CD14-positive monocyte (primary cell): ENCODE measurements at regions not wholly inside any gene's neighbourhood (a gene's known extent, or its start where the extent isn't known, plus 50 kb on each side); places are given as distances from the start of the nearest gene placed in this dataset.

Source experiments
- DNase-seq, 3 donors: peaks; one replicate each; pipeline ENCODE4 v3.0.0-alpha.2; 2011 to 2022
- H2AFZ ChIP-seq: 2 replicates; pipeline ENCODE4 v1.6.0; 2012; ENCODE audit warnings: mild to moderate bottlenecking, low read depth, low read length, inconsistent platforms; ENCODE audit not compliant: insufficient read depth, poor library complexity, severe bottlenecking
- H3K27ac ChIP-seq, 2 donors: 1 replicate in 1 of 2; 2 replicates in 1 of 2; pipeline ENCODE4 v1.5.1; 2012 to 2013; ENCODE audit warnings: low read length in 2 of 2, control low read depth in 1 of 2, inconsistent platforms in 1 of 2, low read depth in 1 of 2, mild to moderate bottlenecking in 1 of 2
- H3K27me3 ChIP-seq, 2 donors: one replicate each; pipeline versions ENCODE4 v1.6.0 to v1.6.1; 2011 to 2013; ENCODE audit warnings: low read length in 2 of 2; ENCODE audit not compliant: control insufficient read depth in 2 of 2, insufficient read depth in 2 of 2
- H3K36me3 ChIP-seq, 2 donors: replicated peaks in 1 of 2; 1 replicate in 1 of 2; 2 replicates in 1 of 2; pipeline versions ENCODE4 v1.5.1 to v1.6.1; 2012 to 2013; ENCODE audit warnings: low read length in 2 of 2, control low read depth in 1 of 2, inconsistent platforms in 1 of 2, mild to moderate bottlenecking in 1 of 2; ENCODE audit not compliant: insufficient read depth in 2 of 2, control insufficient read depth in 1 of 2
- H3K4me1 ChIP-seq, 2 donors: 1 replicate in 1 of 2; 2 replicates in 1 of 2; pipeline versions ENCODE4 v1.5.1 to v1.6.1; 2012 to 2013; ENCODE audit warnings: low read length in 2 of 2, control low read depth in 1 of 2, inconsistent platforms in 1 of 2, mild to moderate bottlenecking in 1 of 2, moderate library complexity in 1 of 2; ENCODE audit not compliant: insufficient read depth in 2 of 2, control insufficient read depth in 1 of 2
- H3K4me2 ChIP-seq: replicated peaks from 2 replicates; pipeline ENCODE3; 2012; ENCODE audit warnings: low read length, moderate library complexity, mild to moderate bottlenecking; ENCODE audit not compliant: poor library complexity, severe bottlenecking; ENCODE audit errors: extremely low read depth
- H3K4me3 ChIP-seq, 3 experiments: fragments of 200-600 bp in 1 of 3; sonication (generic) in 1 of 3; replicated peaks in 1 of 3; 1 replicate in 2 of 3; 2 replicates in 1 of 3; pipeline ENCODE4 v1.5.1; 2011 to 2013; ENCODE audit warnings: low read length in 3 of 3, mild to moderate bottlenecking in 3 of 3, control low read depth in 2 of 3, low read depth in 2 of 3, inconsistent platforms in 1 of 3, moderate library complexity in 1 of 3
- H3K79me2 ChIP-seq: 2 replicates; pipeline ENCODE4 v1.6.0; 2012; ENCODE audit warnings: mild to moderate bottlenecking, control low read depth, inconsistent platforms, low read length, moderate library complexity; ENCODE audit not compliant: insufficient read depth
- H3K9ac ChIP-seq: 2 replicates; pipeline ENCODE4 v1.6.0; 2017; ENCODE audit warnings: low read length, mild to moderate bottlenecking; ENCODE audit not compliant: insufficient read depth, poor library complexity, severe bottlenecking
- H3K9me3 ChIP-seq, 2 donors: replicated peaks in 1 of 2; 1 replicate in 1 of 2; 2 replicates in 1 of 2; pipeline versions ENCODE4 v1.5.1 to v1.6.1; 2012 to 2013; ENCODE audit warnings: low read length in 2 of 2, control low read depth in 1 of 2; ENCODE audit not compliant: control insufficient read depth in 1 of 2, insufficient read depth in 1 of 2
- H4K20me1 ChIP-seq: 2 replicates; pipeline ENCODE4 v1.6.0; 2012; ENCODE audit warnings: mild to moderate bottlenecking, low read length, control low read depth, moderate library complexity; ENCODE audit not compliant: insufficient read depth
- H3K27ac Mint-ChIP-seq, 7 donors: one replicate each; pipeline ENCODE4 v1.8.0; 2020; ENCODE audit warnings: mild to moderate bottlenecking in 7 of 7, mixed read lengths in 7 of 7, moderate library complexity in 6 of 7, inconsistent platforms in 2 of 7
- H3K27me3 Mint-ChIP-seq, 3 donors: one replicate each; pipeline ENCODE4 v1.8.0; 2021 to 2022; ENCODE audit warnings: low read depth in 3 of 3, mild to moderate bottlenecking in 3 of 3, mixed read lengths in 3 of 3, moderate library complexity in 3 of 3, inconsistent platforms in 1 of 3
- H3K36me3 Mint-ChIP-seq, 2 donors: one replicate each; pipeline ENCODE4 v1.8.0; 2020; ENCODE audit warnings: mixed read lengths in 2 of 2, inconsistent platforms in 1 of 2, mild to moderate bottlenecking in 1 of 2
- H3K4me1 Mint-ChIP-seq: one replicate; pipeline ENCODE4 v1.8.0; 2020; ENCODE audit warnings: mild to moderate bottlenecking, mixed read lengths
- H3K4me3 Mint-ChIP-seq, 2 donors: one replicate each; pipeline ENCODE4 v1.8.0; 2020; ENCODE audit warnings: mild to moderate bottlenecking in 2 of 2, mixed read lengths in 2 of 2, moderate library complexity in 1 of 2
- H3K9me3 Mint-ChIP-seq, 7 donors: one replicate each; pipeline ENCODE4 v1.8.0; 2020 to 2022; ENCODE audit warnings: mixed read lengths in 7 of 7, mild to moderate bottlenecking in 6 of 7, moderate library complexity in 6 of 7, inconsistent platforms in 2 of 7
- WGBS: methylation state at CpG from one replicate; pipeline ENCODE4 v1.1.5; 2013; ENCODE audit warnings: missing lambda C conversion rate; ENCODE audit not compliant: insufficient coverage; 5-methylcytosine and 5-hydroxymethylcytosine counted together
- intact Hi-C, 2 donors: fragments of 100-400 bp; cut with micrococcal nuclease; formaldehyde crosslinking; loops; one replicate each; pipeline versions ENCODE4 v1.15.0 to v1.15.1; 2023
- TF ChIP-seq, protein P1 (sequence below): fragments of 200-600 bp; IDR thresholded peaks from one replicate; pipeline ENCODE4 v1.8.0; 2022; ENCODE audit warnings: antibody characterized with exemption, mild to moderate bottlenecking

DNA sequence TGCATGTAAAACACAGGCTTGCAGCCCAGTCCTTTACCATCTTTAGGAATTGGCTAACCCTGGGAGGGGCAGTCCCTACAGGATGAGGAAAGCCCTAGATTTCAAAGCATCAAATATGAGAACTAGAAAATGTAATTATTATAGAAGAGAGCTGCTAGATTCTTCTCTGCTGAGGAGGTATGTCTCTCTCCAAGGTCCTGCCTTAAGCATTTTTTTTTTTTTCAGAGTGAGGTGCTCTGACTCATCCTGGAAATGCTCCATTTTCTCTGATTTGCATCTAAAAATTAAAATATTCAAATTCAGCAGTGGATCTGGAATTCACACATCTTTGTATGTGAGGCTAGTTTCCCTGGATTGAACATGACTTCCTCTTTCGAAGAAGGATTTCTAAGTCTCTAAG is 149.8 kb downstream of the ZNF648 start:
- Histone ChIP-seq H3K9me3 (no peaks in the 10 kb centered on the region), H3K9ac (no peak overlapping the region), H3K4me1 (no peaks in the 10 kb centered on the region), H4K20me1 (no peaks in the 10 kb centered on the region), H3K36me3 (no peaks in the 10 kb centered on the region), H2AFZ (no peak overlapping the region), H3K4me3 (no peak overlapping the region), H3K27me3 (no peaks in the 10 kb centered on the region), H3K27ac (no peak overlapping the region), H3K79me2 (no peaks in the 10 kb centered on the region), H3K4me2 (no peak overlapping the region)
- TF ChIP-seq, protein P1, sequence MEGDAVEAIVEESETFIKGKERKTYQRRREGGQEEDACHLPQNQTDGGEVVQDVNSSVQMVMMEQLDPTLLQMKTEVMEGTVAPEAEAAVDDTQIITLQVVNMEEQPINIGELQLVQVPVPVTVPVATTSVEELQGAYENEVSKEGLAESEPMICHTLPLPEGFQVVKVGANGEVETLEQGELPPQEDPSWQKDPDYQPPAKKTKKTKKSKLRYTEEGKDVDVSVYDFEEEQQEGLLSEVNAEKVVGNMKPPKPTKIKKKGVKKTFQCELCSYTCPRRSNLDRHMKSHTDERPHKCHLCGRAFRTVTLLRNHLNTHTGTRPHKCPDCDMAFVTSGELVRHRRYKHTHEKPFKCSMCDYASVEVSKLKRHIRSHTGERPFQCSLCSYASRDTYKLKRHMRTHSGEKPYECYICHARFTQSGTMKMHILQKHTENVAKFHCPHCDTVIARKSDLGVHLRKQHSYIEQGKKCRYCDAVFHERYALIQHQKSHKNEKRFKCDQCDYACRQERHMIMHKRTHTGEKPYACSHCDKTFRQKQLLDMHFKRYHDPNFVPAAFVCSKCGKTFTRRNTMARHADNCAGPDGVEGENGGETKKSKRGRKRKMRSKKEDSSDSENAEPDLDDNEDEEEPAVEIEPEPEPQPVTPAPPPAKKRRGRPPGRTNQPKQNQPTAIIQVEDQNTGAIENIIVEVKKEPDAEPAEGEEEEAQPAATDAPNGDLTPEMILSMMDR: no peak
- Mint-ChIP-seq H3K4me1 (no peaks in the 10 kb centered on the region), H3K36me3 (no peaks in the 10 kb centered on the region), H3K9me3 (peaks cover 1 to 21% (median 3%) of the 10 kb centered on the region in 7 donors), H3K27ac (no peak overlapping the region), H3K27me3 (peaks cover 0 to 6% (median 4%) of the 10 kb centered on the region in 3 donors), H3K4me3 (no peak overlapping the region)
- intact Hi-C loops: no loop called here
- WGBS: no CpG with 5 or more reads among the region's 1 CpG
- DNase-seq: no peak

DNA sequence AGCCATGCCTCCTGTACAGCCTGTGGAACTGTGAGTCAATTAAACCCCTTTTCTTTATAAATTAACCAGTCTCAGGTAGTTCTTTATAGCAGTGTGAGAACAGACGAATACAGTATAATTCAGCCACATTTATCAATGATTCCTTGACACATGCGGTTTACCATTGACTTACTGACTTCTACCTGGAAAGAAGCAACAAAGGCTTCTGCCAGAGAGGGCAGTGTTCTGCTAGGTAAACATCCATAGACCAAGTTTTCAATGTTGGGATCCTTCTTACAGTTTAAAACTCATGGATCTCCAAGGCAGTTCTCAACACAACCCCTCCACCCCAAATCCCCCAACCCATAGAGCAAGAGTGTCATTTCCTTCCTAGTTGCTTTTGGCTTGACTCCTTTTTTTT is 150.6 kb downstream of the ZNF648 start:
- no peak overlapping the region for H3K4me3 ChIP-seq
- no peak for DNase-seq
- no peaks in the 10 kb centered on the region for H3K9me3 ChIP-seq
- no peaks in the 10 kb centered on the region for H3K27me3 ChIP-seq
- no peaks in the 10 kb centered on the region for H3K79me2 ChIP-seq
- no peaks in the 10 kb centered on the region for H3K4me1 ChIP-seq
- H2AFZ ChIP-seq: no peak overlapping the region
- H3K36me3 Mint-ChIP-seq: no peaks in the 10 kb centered on the region
- H3K27ac ChIP-seq: no peak overlapping the region
- H3K27ac Mint-ChIP-seq: no peak overlapping the region
- H3K9ac ChIP-seq: no peak overlapping the region
- no peaks in the 10 kb centered on the region for H3K36me3 ChIP-seq
- WGBS: 75% methylated on average over 1 of the region's 2 CpGs
- H3K9me3 Mint-ChIP-seq: peaks cover 1 to 21% (median 2%) of the 10 kb centered on the region in 7 donors
- H3K4me2 ChIP-seq: no peak overlapping the region
- no peaks in the 10 kb centered on the region for H3K4me1 Mint-ChIP-seq
- intact Hi-C loops: no loop called here
- TF ChIP-seq, protein P1: no peak
- no peaks in the 10 kb centered on the region for H4K20me1 ChIP-seq
- peaks cover 0 to 6% (median 4%) of the 10 kb centered on the region in 3 donors for H3K27me3 Mint-ChIP-seq
- H3K4me3 Mint-ChIP-seq: no peak overlapping the region
